ENCODE measurements at regions not wholly inside any gene's neighbourhood (a gene's known extent, or its start where the extent isn't known, plus 50 kb on each side); places are given as distances from the start of the nearest gene placed in this dataset.

GRCh38 chr1:224846119-224846907, 83.2 kb upstream of the DNAH14 start:
- intact Hi-C loops (cut with micrococcal nuclease): no loop called here

GRCh38 chr1:224850446-224850845, 79.0 kb upstream of the DNAH14 start:
- intact Hi-C loops (cut with micrococcal nuclease): loop anchor here (5.0 to 10.0 kb wide), 2 partner anchors 72 to 116 kb away; no protein-coding TSS in a partner anchor

- intact Hi-C loops (cut with micrococcal nuclease): loop anchor here (1.0 to 10.0 kb wide), 5 partner anchors 71 to 338 kb away; no protein-coding TSS in a partner anchor
These were observed 78.1 kb upstream of the DNAH14 start for GRCh38 chr1:224851210-224851847.

GRCh38 chr1:224851848-224852261, 77.6 kb upstream of the DNAH14 start:
- intact Hi-C loops (cut with micrococcal nuclease): loop anchor here (1.0 to 10.0 kb wide), 5 partner anchors 70 to 339 kb away; no protein-coding TSS in a partner anchor

- intact Hi-C loops (cut with micrococcal nuclease): loop anchor here (5.0 to 10.0 kb wide), 2 partner anchors 69 to 118 kb away; no protein-coding TSS in a partner anchor
These were observed 76.4 kb upstream of the DNAH14 start for GRCh38 chr1:224852901-224853568.

GRCh38 chr1:224856973-224857372, 72.5 kb upstream of the DNAH14 start:
- intact Hi-C loops (cut with micrococcal nuclease): loop anchor here (10.0 kb wide), 1 partner anchor 122 kb away; no protein-coding TSS in a partner anchor

GRCh38 chr1:224859651-224860050, 69.8 kb upstream of the DNAH14 start:
- intact Hi-C loops (cut with micrococcal nuclease): loop anchor here (10.0 kb wide), 1 partner anchor 125 kb away; no protein-coding TSS in a partner anchor

GRCh38 chr1:224860488-224861338, 68.8 kb upstream of the DNAH14 start:
- intact Hi-C loops (cut with micrococcal nuclease): no loop called here

- intact Hi-C loops (cut with micrococcal nuclease): no loop called here
These were observed 68.1 kb upstream of the DNAH14 start for GRCh38 chr1:224861339-224861716.

GRCh38 chr1:224863486-224863885, 66.0 kb upstream of the DNAH14 start:
- intact Hi-C loops (cut with micrococcal nuclease): no loop called here

GRCh38 chr1:224864006-224864405, 65.5 kb upstream of the DNAH14 start:
- intact Hi-C loops (cut with micrococcal nuclease): no loop called here

- intact Hi-C loops (cut with micrococcal nuclease): no loop called here
These were observed 64.0 kb upstream of the DNAH14 start for GRCh38 chr1:224865510-224865909.

- intact Hi-C loops (cut with micrococcal nuclease): no loop called here
These were observed 62.5 kb upstream of the DNAH14 start for GRCh38 chr1:224866940-224867339.

- intact Hi-C loops (cut with micrococcal nuclease): no loop called here
These were observed 61.8 kb upstream of the DNAH14 start for GRCh38 chr1:224867715-224868114.

GRCh38 chr1:224872832-224873433, 56.5 kb upstream of the DNAH14 start:
- intact Hi-C loops (cut with micrococcal nuclease): no loop called here

GRCh38 chr1:224873434-224874369, 55.8 kb upstream of the DNAH14 start:
- intact Hi-C loops (cut with micrococcal nuclease): no loop called here

GRCh38 chr1:224874775-224875174, 54.7 kb upstream of the DNAH14 start:
- intact Hi-C loops (cut with micrococcal nuclease): no loop called here

GRCh38 chr1:224879162-224879803, 50.2 kb upstream of the DNAH14 start:
- intact Hi-C loops (cut with micrococcal nuclease): no loop called here

All from T-helper 1 cell treated with Interleukin-12 subunit alpha and Interleukin-12 subunit beta and Interleukin-4 antibody, amounts not matched to agents 30 ng/mL and 1 ng/mL, for 36 hours (primary cell).